ENCODE measurements at regions not wholly inside any gene's neighbourhood (a gene's known extent, or its start where the extent isn't known, plus 50 kb on each side); places are given as distances from the start of the nearest gene placed in this dataset.

DNA sequence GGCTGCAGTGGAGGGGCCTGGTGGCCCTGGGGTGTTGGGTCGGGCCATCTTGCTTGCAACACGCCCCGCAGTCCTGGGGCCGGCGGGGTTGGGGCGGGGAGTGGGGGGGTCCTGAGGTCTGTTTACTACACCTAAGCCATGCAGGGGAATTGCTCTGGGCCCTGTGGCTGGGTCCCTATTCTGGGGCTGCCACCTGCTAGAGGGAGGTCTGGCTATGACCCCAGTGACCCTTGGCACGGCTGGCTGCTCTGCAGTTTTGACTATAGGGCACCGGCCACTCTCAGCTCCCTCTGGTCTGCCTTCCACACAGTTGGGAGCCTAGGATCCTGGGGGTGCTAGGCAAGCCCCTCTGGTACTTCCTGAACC, 170.6 kb upstream of the GLI2 start:
- TF ChIP-seq CTCF (IDR thresholded peaks at IDR 0.05) (no peak), POLR2A (IDR thresholded peaks at IDR 0.05) (no peak)

Data from heart left ventricle (tissue), 13 donors.